Stimulated activated effector memory CD8-positive, alpha-beta T cell treated with anti-CD3 and anti-CD28 coated beads, Interleukin-12 subunit alpha, Interleukin-12 subunit beta, amount 100 ng/mL, for 72 hours (primary cell): ENCODE measurements at regions not wholly inside any gene's neighbourhood (a gene's known extent, or its start where the extent isn't known, plus 50 kb on each side); places are given as distances from the start of the nearest gene placed in this dataset.

Source experiments
- ATAC-seq: fragments of 150-1000 bp; cut with Tn5 transposase; 2 replicates; pipeline ENCODE4 v1.10.0; 2021
- DNase-seq, 2 donors: peaks; one replicate each; pipeline ENCODE4 v3.0.0; 2021 to 2022; ENCODE audit warnings: low spot score in 2 of 2
- H3K27ac Mint-ChIP-seq: one replicate; pipeline ENCODE4 v1.8.0; 2022; ENCODE audit warnings: mild to moderate bottlenecking, mixed read lengths
- H3K36me3 Mint-ChIP-seq: one replicate; pipeline ENCODE4 v1.8.0; 2022; ENCODE audit warnings: mild to moderate bottlenecking, mixed read lengths
- H3K4me1 Mint-ChIP-seq: one replicate; pipeline ENCODE4 v1.8.0; 2022; ENCODE audit warnings: mixed read lengths
- H3K4me3 Mint-ChIP-seq: one replicate; pipeline ENCODE4 v1.8.0; 2022; ENCODE audit warnings: mild to moderate bottlenecking, mixed read lengths
- H3K9me3 Mint-ChIP-seq: one replicate; pipeline ENCODE4 v1.8.0; 2022; ENCODE audit warnings: mixed read lengths

- no peak for DNase-seq
- Mint-ChIP-seq H3K27ac (no peak overlapping the region), H3K36me3 (no peaks in the 10 kb centered on the region), H3K9me3 (no peaks in the 10 kb centered on the region), H3K4me3 (no peak overlapping the region), H3K4me1 (no peaks in the 10 kb centered on the region)
- no peak for ATAC-seq
Observed at GRCh38 chr5:152246401-152246800, 158.7 kb downstream of the NMUR2 start.

GRCh38 chr5:152237531-152237930 is 167.5 kb downstream of the NMUR2 start:
- no peak for DNase-seq
- Mint-ChIP-seq H3K9me3 (no peaks in the 10 kb centered on the region), H3K4me3 (no peak overlapping the region), H3K36me3 (no peaks in the 10 kb centered on the region), H3K27ac (no peak overlapping the region), H3K4me1 (no peaks in the 10 kb centered on the region)
- ATAC-seq: no peak

GRCh38 chr5:152226191-152226590 is 178.9 kb downstream of the NMUR2 start:
- DNase-seq (no peak), ATAC-seq (no peak)
- Mint-ChIP-seq H3K4me3 (no peak overlapping the region), H3K27ac (no peak overlapping the region), H3K36me3 (no peaks in the 10 kb centered on the region), H3K4me1 (no peaks in the 10 kb centered on the region), H3K9me3 (no peaks in the 10 kb centered on the region)

GRCh38 chr5:152221721-152222629 is 183.1 kb downstream of the NMUR2 start:
- Mint-ChIP-seq H3K9me3 (no peaks in the 10 kb centered on the region), H3K27ac (no peak overlapping the region), H3K4me1 (peaks cover 8% of the 10 kb centered on the region), H3K36me3 (no peaks in the 10 kb centered on the region), H3K4me3 (no peak overlapping the region)
- no peak for ATAC-seq
- no peak for DNase-seq

- Mint-ChIP-seq H3K9me3 (no peaks in the 10 kb centered on the region), H3K4me1 (peaks cover 8% of the 10 kb centered on the region), H3K36me3 (no peaks in the 10 kb centered on the region), H3K4me3 (no peak overlapping the region), H3K27ac (no peak overlapping the region)
- DNase-seq (no peak), ATAC-seq (no peak)
Observed at GRCh38 chr5:152218694-152219093, 186.4 kb downstream of the NMUR2 start.

GRCh38 chr5:152205804-152206203 is 199.3 kb downstream of the NMUR2 start:
- ATAC-seq (no peak), DNase-seq (no peak)
- H3K36me3 Mint-ChIP-seq: no peaks in the 10 kb centered on the region
- no peak overlapping the region for H3K4me3 Mint-ChIP-seq
- H3K27ac Mint-ChIP-seq: no peak overlapping the region
- H3K9me3 Mint-ChIP-seq: no peaks in the 10 kb centered on the region
- no peaks in the 10 kb centered on the region for H3K4me1 Mint-ChIP-seq

GRCh38 chr5:152202321-152202720 is 202.8 kb downstream of the NMUR2 start:
- Mint-ChIP-seq H3K27ac (no peak overlapping the region), H3K9me3 (no peaks in the 10 kb centered on the region), H3K4me1 (no peaks in the 10 kb centered on the region), H3K4me3 (no peak overlapping the region), H3K36me3 (no peaks in the 10 kb centered on the region)
- DNase-seq (no peak), ATAC-seq (no peak)

GRCh38 chr5:152193391-152194107 is 211.5 kb downstream of the NMUR2 start:
- no peak overlapping the region for H3K27ac Mint-ChIP-seq

GRCh38 chr5:152188251-152188650 is 216.8 kb downstream of the NMUR2 start:
- DNase-seq (no peak), ATAC-seq (no peak)
- no peak overlapping the region for H3K4me3 Mint-ChIP-seq
- no peaks in the 10 kb centered on the region for H3K36me3 Mint-ChIP-seq
- no peaks in the 10 kb centered on the region for H3K4me1 Mint-ChIP-seq
- H3K27ac Mint-ChIP-seq: no peak overlapping the region
- H3K9me3 Mint-ChIP-seq: peaks cover 4% of the 10 kb centered on the region

More at GRCh38 chr5:152193391-152194107, 211.5 kb downstream of the NMUR2 start:
- no peaks in the 10 kb centered on the region for H3K4me1 Mint-ChIP-seq
- ATAC-seq (no peak), DNase-seq (no peak)
- no peak overlapping the region for H3K4me3 Mint-ChIP-seq
- peaks cover 4% of the 10 kb centered on the region for H3K9me3 Mint-ChIP-seq
- no peaks in the 10 kb centered on the region for H3K36me3 Mint-ChIP-seq

GRCh38 chr5:152187668-152188067 is 217.4 kb downstream of the NMUR2 start:
- ATAC-seq (no peak), DNase-seq (no peak)
- no peak overlapping the region for H3K27ac Mint-ChIP-seq
- no peaks in the 10 kb centered on the region for H3K4me1 Mint-ChIP-seq
- H3K9me3 Mint-ChIP-seq: no peaks in the 10 kb centered on the region
- H3K36me3 Mint-ChIP-seq: no peaks in the 10 kb centered on the region
- H3K4me3 Mint-ChIP-seq: no peak overlapping the region

GRCh38 chr5:152185547-152186245 is 219.4 kb downstream of the NMUR2 start:
- DNase-seq (no peak), ATAC-seq (no peak)
- H3K27ac Mint-ChIP-seq: no peak overlapping the region
- no peaks in the 10 kb centered on the region for H3K9me3 Mint-ChIP-seq
- no peaks in the 10 kb centered on the region for H3K36me3 Mint-ChIP-seq
- H3K4me1 Mint-ChIP-seq: no peaks in the 10 kb centered on the region
- H3K4me3 Mint-ChIP-seq: no peak overlapping the region

GRCh38 chr5:152184266-152184665 is 220.8 kb downstream of the NMUR2 start:
- Mint-ChIP-seq H3K4me3 (no peak overlapping the region), H3K27ac (no peak overlapping the region), H3K4me1 (no peaks in the 10 kb centered on the region), H3K36me3 (no peaks in the 10 kb centered on the region), H3K9me3 (no peaks in the 10 kb centered on the region)
- no peak for DNase-seq
- ATAC-seq: no peak

GRCh38 chr5:152181461-152181860 is 223.6 kb downstream of the NMUR2 start:
- no peaks in the 10 kb centered on the region for H3K36me3 Mint-ChIP-seq
- no peak overlapping the region for H3K27ac Mint-ChIP-seq
- no peaks in the 10 kb centered on the region for H3K4me1 Mint-ChIP-seq
- no peaks in the 10 kb centered on the region for H3K9me3 Mint-ChIP-seq
- no peak for DNase-seq
- no peak overlapping the region for H3K4me3 Mint-ChIP-seq
- no peak for ATAC-seq

- ATAC-seq (no peak), DNase-seq (no peak)
- Mint-ChIP-seq H3K36me3 (no peaks in the 10 kb centered on the region), H3K4me1 (no peaks in the 10 kb centered on the region), H3K27ac (no peak overlapping the region), H3K9me3 (no peaks in the 10 kb centered on the region), H3K4me3 (no peak overlapping the region)
Observed at GRCh38 chr5:152178350-152178699, 226.8 kb downstream of the NMUR2 start.

- no peaks in the 10 kb centered on the region for H3K4me1 Mint-ChIP-seq
- no peaks in the 10 kb centered on the region for H3K36me3 Mint-ChIP-seq
- no peak overlapping the region for H3K27ac Mint-ChIP-seq
- DNase-seq: no peak
- H3K9me3 Mint-ChIP-seq: no peaks in the 10 kb centered on the region
- H3K4me3 Mint-ChIP-seq: no peak overlapping the region
- ATAC-seq: no peak
Observed at GRCh38 chr5:152177626-152178349, 227.3 kb downstream of the NMUR2 start.
